LNCaP clone FGC (cell line): ENCODE measurements at regions not wholly inside any gene's neighbourhood (a gene's known extent, or its start where the extent isn't known, plus 50 kb on each side); places are given as distances from the start of the nearest gene placed in this dataset.

Experiments
- DNase-seq: peaks from one replicate; pipeline ENCODE4 v3.0.0-alpha.2; 2011; ENCODE audit warnings: low read depth
- H3K4me3 ChIP-seq: 2 replicates; pipeline ENCODE4 v1.5.1; 2011; ENCODE audit warnings: mild to moderate bottlenecking, low read depth, low read length, control low read depth
- TF ChIP-seq, protein P1 (sequence below): IDR thresholded peaks from 2 replicates; pipeline ENCODE4 v1.5.1; 2012; ENCODE audit warnings: mild to moderate bottlenecking; ENCODE audit not compliant: control insufficient read depth, insufficient read depth; ENCODE audit errors: extremely low read depth

DNA sequence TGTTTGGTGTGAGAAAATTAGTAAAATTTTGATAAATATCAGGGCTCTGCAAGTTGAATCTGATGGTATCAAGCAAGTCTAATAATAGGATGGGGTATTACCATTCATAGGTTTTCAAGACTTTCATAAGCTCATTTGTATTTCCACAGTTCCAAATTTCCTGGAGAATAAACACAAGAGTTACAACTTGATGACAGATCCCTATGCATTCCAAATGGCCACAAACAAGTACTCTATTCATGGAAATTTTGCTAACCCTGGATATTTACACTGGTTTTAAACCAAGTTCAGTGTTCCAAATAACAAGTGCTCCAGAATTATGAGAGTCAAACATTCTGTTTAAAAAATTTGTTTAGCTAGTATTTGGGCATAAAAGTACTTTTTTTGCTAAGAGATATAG, 75.0 kb upstream of the CNTN6 start:
- no peak for DNase-seq
- TF ChIP-seq, protein P1, sequence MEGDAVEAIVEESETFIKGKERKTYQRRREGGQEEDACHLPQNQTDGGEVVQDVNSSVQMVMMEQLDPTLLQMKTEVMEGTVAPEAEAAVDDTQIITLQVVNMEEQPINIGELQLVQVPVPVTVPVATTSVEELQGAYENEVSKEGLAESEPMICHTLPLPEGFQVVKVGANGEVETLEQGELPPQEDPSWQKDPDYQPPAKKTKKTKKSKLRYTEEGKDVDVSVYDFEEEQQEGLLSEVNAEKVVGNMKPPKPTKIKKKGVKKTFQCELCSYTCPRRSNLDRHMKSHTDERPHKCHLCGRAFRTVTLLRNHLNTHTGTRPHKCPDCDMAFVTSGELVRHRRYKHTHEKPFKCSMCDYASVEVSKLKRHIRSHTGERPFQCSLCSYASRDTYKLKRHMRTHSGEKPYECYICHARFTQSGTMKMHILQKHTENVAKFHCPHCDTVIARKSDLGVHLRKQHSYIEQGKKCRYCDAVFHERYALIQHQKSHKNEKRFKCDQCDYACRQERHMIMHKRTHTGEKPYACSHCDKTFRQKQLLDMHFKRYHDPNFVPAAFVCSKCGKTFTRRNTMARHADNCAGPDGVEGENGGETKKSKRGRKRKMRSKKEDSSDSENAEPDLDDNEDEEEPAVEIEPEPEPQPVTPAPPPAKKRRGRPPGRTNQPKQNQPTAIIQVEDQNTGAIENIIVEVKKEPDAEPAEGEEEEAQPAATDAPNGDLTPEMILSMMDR, result no peak
- H3K4me3 ChIP-seq, result no peak overlapping the region

DNA sequence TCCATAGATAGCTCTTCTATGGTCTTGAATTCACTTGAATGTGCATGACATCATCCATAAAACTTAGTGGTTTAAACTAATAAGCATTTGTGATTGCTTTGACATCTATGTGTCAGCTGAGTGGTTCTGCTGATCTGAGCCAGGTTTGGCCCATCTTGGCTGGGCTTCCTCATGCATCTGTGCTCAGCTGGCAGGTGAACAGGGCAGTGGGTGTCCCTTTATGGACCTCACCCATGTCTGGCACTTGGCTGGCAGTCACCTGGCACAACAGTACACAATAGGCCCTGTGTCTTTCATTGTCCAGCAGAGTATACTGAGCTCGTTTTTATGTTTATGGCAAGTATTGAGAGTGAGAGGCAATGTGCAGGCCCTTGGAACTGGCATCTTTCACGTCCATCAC, 73.7 kb upstream of the CNTN6 start:
- TF ChIP-seq, protein P1, result no peak
- no peak for DNase-seq
- H3K4me3 ChIP-seq, result no peak overlapping the region

GRCh38 chr3:1026395-1026794, 66.4 kb upstream of the CNTN6 start:
- TF ChIP-seq, protein P1, result no peak
- no peak overlapping the region for H3K4me3 ChIP-seq
- no peak for DNase-seq

- H3K4me3 ChIP-seq, result no peak overlapping the region
- no peak for DNase-seq
- TF ChIP-seq, protein P1, result no peak
Measured at GRCh38 chr3:1036207-1036826, 56.5 kb upstream of the CNTN6 start.

- TF ChIP-seq, protein P1, result no peak
- H3K4me3 ChIP-seq, result no peak overlapping the region
Measured at GRCh38 chr3:1037631-1038030, 55.2 kb upstream of the CNTN6 start.

More at GRCh38 chr3:1037631-1038030, 55.2 kb upstream of the CNTN6 start:
- DNase-seq, result no peak
